HG02885 (cell line): ENCODE measurements at regions not wholly inside any gene's neighbourhood (a gene's known extent, or its start where the extent isn't known, plus 50 kb on each side); places are given as distances from the start of the nearest gene placed in this dataset.
A peak's percentile ranks its signal among the peaks of the same experiment; 100 is the strongest.

Experiments
- ATAC-seq: cut with Tn5 transposase; IDR thresholded peaks from one replicate; pipeline ENCODE4 v1.9.1; 2021; ENCODE audit warnings: mild to moderate bottlenecking; ENCODE audit not compliant: unreplicated experiment, poor library complexity

DNA sequence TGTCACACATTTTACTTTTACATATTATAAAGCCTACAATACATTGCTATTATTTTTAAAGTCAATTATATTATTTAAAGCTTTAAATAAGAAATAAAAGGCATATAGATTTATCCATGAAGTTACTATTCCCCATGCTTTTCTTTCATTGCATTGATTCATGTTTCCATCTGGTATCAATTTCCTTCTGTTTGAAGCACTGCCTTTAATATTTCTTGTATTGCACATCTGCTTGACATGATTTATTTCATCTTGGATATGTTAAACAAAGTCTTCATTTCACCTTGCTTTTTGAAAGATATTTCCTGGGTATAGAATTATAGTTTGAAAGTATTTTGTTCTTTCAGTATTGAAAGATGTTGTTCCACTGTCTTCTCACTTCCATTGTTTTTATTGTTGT is 174.3 kb upstream of the MBNL1 start:
- no peak for ATAC-seq

DNA sequence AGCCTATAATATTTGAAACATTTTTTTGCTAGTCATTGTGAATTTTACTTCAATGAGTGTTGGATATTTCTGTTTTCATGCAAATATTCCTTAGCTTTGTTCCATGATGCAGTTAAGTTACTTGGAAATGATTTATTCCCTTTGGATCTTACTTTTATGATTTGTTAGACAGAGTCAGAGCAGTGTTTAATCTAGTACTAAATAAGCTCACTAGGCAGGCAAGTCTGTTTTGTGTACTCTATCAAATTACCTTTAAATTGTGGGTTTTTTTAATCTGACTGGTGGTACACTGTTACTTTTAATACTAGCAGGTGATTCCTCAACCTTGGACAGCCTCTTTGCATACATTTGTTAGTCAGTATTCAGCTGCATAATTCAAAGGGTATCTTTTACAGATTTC is 173.3 kb upstream of the MBNL1 start:
- no peak for ATAC-seq

DNA sequence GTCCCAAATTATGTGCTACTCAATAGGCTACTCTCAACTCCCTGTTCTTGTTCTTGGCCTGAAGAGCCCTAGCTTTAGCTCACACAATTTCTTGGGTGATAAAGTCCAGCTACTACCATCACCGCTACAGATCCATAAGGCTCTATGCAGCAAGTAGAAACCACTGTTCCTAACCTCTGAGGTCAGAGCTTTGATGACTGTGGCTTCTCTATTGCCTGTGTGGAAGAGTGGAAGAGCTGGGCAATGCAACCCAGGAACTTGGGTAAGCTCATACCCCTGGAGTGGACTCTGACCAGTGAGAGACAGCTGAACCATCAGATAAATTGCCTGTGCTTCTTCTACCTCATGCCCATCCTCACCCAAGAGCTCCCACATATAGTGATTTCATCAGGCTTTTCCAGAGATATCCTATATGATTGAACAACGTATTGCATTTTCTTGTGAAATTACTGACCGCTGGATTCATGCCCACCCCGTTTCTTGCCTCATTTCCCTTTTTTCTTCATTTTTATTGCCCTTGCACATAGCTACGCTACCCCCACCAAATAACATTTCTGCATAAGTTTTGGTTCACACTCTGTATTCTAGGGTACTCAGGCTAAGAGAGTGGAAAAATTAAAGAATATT is 172.3 kb upstream of the MBNL1 start:
- no peak for ATAC-seq

GRCh38 chr3:152097120-152097519 is 171.6 kb upstream of the MBNL1 start:
- ATAC-seq, result no peak

GRCh38 chr3:152097770-152098169 is 171.0 kb upstream of the MBNL1 start:
- no peak for ATAC-seq

DNA sequence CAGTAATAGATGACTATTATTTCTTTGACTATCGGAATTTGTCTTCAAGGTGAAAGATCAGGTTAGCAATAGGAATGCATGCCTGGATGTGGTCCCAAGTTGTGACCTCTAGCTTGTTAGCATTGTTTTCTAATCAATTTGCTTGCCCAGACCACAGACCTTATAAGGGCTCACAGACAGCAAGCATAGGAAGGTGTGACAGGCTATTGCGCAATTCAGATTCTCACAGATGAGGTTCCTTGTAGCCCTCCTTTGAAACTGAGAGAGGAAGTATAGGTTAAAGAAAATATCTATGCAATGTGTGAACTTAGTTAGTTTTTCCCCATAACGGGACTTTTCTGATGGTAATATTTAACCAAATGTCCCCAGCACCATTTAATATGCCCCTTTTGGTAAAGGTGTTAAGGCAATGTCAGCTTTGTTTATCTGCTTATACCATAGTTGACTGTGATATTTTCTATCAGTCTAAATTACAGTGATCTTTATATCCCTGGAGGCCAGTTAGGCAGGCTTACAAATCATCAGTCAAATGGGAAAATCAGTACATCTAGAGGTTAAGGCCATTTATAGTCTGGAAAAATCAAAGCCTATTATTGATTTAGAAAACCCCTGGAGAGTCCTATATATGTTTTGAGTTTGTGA is 168.1 kb upstream of the MBNL1 start:
- peak; percentile 97 for ATAC-seq

GRCh38 chr3:152102410-152102809 is 166.3 kb upstream of the MBNL1 start:
- no peak for ATAC-seq

GRCh38 chr3:152103257-152103656 is 165.5 kb upstream of the MBNL1 start:
- no peak for ATAC-seq

- ATAC-seq, result no peak
Observed at GRCh38 chr3:152104847-152105415, 163.8 kb upstream of the MBNL1 start.

- ATAC-seq, result no peak
Observed at GRCh38 chr3:152105446-152105845, 163.3 kb upstream of the MBNL1 start.

- ATAC-seq, result no peak
Observed at GRCh38 chr3:152109038-152109437, 159.7 kb upstream of the MBNL1 start.

DNA sequence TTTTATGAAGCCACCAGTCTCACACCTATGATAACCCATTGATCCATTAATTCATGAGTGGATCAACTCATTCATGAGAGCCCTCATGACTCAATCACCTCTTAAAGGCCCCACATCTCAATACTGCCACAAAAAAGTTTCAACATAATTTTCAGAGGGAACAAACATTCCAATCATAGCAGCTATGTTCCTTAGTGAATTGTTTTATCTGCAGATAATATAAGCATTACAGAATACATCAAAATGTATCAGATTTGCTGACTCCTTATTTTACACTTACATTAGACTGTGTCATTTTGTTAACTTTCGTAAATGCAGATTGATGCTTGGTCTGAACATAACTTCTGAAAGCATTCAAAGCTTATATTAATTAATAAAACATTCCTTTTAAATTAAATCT is 155.3 kb upstream of the MBNL1 start:
- ATAC-seq, result no peak

- ATAC-seq, result no peak
Observed at GRCh38 chr3:152113992-152114651, 154.6 kb upstream of the MBNL1 start.

- ATAC-seq, result no peak
Observed at GRCh38 chr3:152120601-152121269, 148.0 kb upstream of the MBNL1 start.

- no peak for ATAC-seq
Observed at GRCh38 chr3:152121270-152121636, 147.5 kb upstream of the MBNL1 start.

GRCh38 chr3:152122851-152123250 is 145.9 kb upstream of the MBNL1 start:
- no peak for ATAC-seq

DNA sequence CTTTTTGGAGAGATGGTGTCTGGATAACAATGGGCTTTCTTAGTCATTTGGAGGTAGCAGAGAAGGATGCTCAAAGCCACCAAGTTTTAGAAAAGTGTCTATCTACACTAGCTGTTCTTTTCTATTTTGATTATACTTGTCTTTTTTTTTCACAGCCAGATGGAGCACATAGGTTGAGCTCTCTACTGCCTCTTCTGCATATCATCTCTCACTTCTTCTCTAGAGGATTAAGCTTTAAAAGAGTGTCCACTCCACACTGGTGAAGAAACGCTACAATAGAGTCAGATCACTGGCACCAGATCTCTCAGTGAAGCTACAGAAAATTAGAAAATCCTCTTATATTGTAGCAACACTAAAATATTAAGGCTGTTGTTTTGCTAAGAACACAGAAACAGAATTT is 145.3 kb upstream of the MBNL1 start:
- ATAC-seq, result no peak

DNA sequence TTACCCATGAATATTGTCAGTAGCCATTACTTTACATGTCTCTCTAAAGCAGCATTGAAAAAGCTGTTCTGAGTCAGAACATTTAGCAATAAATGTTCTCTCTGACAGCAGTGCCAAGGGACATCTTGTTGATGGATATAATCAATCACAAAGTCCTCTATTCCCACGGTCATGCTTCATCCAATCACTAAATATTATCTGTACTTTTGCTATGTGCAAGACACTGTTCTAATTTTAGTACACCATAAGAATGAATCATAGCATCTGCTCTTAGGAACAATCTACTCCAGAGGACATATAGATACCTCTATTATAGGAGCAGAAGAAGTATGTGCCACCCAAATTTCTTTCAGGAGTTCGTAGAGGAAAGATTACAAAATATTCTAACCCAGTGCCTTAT is 142.5 kb upstream of the MBNL1 start:
- ATAC-seq, result no peak

- ATAC-seq, result peak; percentile 99
Observed at GRCh38 chr3:152127058-152127457, 141.7 kb upstream of the MBNL1 start.

DNA sequence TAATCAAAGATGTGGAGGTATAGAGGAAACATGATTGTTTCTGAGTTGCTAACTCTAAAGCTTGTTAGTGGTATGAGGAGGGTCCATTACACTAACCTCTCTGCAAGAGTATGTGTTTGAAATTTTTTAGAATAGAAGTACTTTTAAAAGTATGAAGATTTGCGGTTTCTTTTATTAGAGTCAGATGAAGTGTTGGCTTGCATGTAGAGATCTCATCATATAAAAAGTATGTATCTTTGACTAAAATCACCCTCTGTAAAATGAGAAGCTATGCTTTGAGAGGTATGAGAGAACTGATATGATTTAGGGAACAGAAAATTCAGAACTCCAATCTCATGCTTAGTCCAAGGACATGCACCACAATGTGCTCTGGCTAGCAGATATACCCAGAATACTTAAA is 140.4 kb upstream of the MBNL1 start:
- ATAC-seq, result no peak

- ATAC-seq, result no peak
Observed at GRCh38 chr3:152139651-152140050, 129.1 kb upstream of the MBNL1 start.
